Brain microvascular endothelial cell (primary cell): ENCODE measurements at regions not wholly inside any gene's neighbourhood (a gene's known extent, or its start where the extent isn't known, plus 50 kb on each side); places are given as distances from the start of the nearest gene placed in this dataset.

Source experiments
- DNase-seq: peaks from one replicate; pipeline ENCODE4 v3.0.0-alpha.2; 2020
- H3K27ac ChIP-seq: fragments of 250-450 bp; sonication (Bioruptor Pico); 2 replicates; pipeline ENCODE4 v1.5.1; 2020; ENCODE audit warnings: mild to moderate bottlenecking, moderate library complexity
- H3K27me3 ChIP-seq: fragments of 250-450 bp; sonication (Bioruptor Pico); replicated peaks from 2 replicates; pipeline ENCODE4 v1.5.1; 2020; ENCODE audit warnings: mild to moderate bottlenecking
- H3K36me3 ChIP-seq: fragments of 250-450 bp; sonication (Bioruptor Pico); replicated peaks from 2 replicates; pipeline ENCODE4 v1.5.1; 2020; ENCODE audit warnings: mild to moderate bottlenecking
- H3K4me3 ChIP-seq: 2 replicates; pipeline ENCODE4 v1.5.1; 2011; ENCODE audit warnings: low read depth, mild to moderate bottlenecking, control low read depth, low read length, moderate library complexity
- in situ Hi-C: cut with HindIII; loops from 2 replicates; pipeline ENCODE4 v1.10.0; 2017; ENCODE audit warnings: low sequenced_read_pairs, low pct_ligation_motif_present
- TF ChIP-seq, protein P1 (sequence below): IDR thresholded peaks from 2 replicates; pipeline ENCODE4 v1.5.1; 2011; ENCODE audit warnings: low read depth, mild to moderate bottlenecking, moderate library complexity, low read length, control low read depth, inconsistent platforms; ENCODE audit errors: missing control alignments

DNA sequence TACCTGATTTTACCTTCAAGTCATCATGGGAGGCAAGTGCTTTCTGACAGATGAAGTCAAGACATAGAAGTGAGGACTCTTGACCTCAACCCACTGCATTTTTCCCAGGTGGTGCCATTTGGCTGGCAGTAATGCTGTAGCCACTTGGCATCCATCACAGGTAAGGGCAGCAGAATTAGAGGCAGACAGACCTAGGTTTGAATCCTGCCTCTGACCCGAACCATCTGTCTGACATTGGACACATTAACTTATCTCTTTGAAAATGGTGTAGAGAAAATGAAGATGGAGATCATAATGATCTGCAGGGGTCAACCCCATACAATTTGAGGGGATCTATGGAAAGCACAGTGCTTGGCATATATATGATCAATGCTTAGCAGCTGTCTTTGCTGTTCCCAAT is 505.5 kb downstream of the NPIPA7 start:
- DNase-seq: no peak
- H3K27ac ChIP-seq: no peak overlapping the region
- TF ChIP-seq, protein P1, sequence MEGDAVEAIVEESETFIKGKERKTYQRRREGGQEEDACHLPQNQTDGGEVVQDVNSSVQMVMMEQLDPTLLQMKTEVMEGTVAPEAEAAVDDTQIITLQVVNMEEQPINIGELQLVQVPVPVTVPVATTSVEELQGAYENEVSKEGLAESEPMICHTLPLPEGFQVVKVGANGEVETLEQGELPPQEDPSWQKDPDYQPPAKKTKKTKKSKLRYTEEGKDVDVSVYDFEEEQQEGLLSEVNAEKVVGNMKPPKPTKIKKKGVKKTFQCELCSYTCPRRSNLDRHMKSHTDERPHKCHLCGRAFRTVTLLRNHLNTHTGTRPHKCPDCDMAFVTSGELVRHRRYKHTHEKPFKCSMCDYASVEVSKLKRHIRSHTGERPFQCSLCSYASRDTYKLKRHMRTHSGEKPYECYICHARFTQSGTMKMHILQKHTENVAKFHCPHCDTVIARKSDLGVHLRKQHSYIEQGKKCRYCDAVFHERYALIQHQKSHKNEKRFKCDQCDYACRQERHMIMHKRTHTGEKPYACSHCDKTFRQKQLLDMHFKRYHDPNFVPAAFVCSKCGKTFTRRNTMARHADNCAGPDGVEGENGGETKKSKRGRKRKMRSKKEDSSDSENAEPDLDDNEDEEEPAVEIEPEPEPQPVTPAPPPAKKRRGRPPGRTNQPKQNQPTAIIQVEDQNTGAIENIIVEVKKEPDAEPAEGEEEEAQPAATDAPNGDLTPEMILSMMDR: no peak
- no peaks in the 10 kb centered on the region for H3K36me3 ChIP-seq
- in situ Hi-C loops: no loop called here
- H3K4me3 ChIP-seq: no peak overlapping the region
- no peaks in the 10 kb centered on the region for H3K27me3 ChIP-seq

DNA sequence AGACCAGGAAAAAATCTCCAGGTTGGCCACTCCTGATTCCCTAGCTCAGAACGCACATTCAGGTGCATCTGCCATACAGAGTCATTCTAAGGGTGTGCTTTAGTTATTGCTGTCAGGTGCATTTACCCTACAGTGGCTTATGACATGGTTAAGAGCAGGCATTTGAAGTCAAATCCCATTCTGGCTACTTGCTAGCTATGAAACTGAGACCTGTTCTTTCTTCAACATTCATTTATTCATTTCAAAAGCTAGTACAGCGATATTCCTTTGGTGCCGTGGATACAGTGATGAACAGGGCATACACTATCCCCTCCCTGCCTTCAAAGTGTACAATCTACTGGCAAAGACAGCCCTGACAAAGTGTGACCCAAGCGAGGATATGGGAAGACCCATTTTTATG is 508.3 kb downstream of the NPIPA7 start:
- in situ Hi-C loops: no loop called here
- no peak overlapping the region for H3K27ac ChIP-seq
- TF ChIP-seq, protein P1: no peak
- no peaks in the 10 kb centered on the region for H3K27me3 ChIP-seq
- H3K4me3 ChIP-seq: no peak overlapping the region
- H3K36me3 ChIP-seq: no peaks in the 10 kb centered on the region
- DNase-seq: no peak

DNA sequence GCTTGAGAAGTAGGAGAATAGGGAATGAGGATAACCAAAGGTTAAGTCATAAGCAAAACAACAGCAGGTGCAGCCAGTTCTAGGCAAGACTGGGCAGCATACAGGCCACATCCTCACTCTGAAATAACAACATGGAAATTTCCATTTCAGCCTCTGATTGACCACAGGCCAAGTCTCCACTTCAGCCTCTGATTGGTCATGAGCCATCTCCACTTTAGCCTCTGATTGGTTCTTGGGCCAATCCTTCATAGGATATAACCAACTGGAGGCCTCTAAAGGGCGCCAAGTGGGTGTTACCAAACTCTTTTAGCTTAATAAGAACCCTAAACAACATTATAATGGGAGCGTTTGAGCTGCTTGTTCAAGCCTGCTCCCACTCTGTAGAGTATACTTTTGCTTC is 512.0 kb downstream of the NPIPA7 start:
- Histone ChIP-seq H3K27me3 (no peaks in the 10 kb centered on the region), H3K36me3 (no peaks in the 10 kb centered on the region), H3K27ac (no peak overlapping the region), H3K4me3 (no peak overlapping the region)
- TF ChIP-seq, protein P1: no peak
- in situ Hi-C loops: no loop called here
- DNase-seq: no peak

DNA sequence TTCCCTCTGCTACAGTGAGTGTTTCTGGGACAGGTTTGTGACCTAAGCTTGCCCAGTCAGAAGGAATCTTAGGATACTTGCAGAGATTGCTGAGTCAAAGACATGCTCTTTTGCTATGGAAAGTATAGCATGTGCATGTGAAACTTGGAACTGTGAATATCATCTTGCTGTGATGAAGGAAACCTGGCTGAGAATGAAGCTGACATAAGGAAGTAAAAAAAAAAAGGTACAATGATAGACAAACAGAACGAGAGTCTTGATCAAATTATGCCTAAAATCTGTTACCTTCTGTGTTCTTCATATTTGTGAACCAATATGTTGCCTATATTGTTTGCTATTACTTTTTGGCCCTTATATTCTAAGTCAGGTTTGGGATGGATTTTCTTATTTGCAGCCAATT is 525.7 kb downstream of the NPIPA7 start:
- Histone ChIP-seq H3K27me3 (no peaks in the 10 kb centered on the region), H3K27ac (no peak overlapping the region), H3K4me3 (no peak overlapping the region), H3K36me3 (no peaks in the 10 kb centered on the region)
- DNase-seq: no peak
- in situ Hi-C loops: no loop called here
- TF ChIP-seq, protein P1: no peak

DNA sequence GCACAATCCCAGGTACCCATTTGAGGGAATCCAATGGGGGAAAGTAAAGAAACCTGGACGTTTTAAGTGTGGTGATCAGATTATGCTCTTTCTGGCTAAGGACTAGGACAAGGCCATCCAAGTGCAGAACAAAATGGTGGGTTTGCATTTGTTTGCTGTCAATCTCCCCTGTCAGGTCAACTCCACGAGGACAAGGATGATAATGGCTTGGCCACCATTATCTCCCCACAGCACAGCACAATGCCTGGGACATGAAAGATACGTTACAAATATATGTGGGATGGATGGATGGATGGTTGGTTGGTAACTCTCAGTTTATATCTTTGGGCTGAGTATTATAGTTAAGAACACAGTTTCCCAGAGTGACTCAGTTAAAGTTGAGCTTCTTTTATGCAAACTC is 526.9 kb downstream of the NPIPA7 start:
- DNase-seq: no peak
- H3K4me3 ChIP-seq: no peak overlapping the region
- H3K27me3 ChIP-seq: no peaks in the 10 kb centered on the region
- in situ Hi-C loops: no loop called here
- H3K27ac ChIP-seq: no peak overlapping the region
- TF ChIP-seq, protein P1: no peak
- H3K36me3 ChIP-seq: no peaks in the 10 kb centered on the region

DNA sequence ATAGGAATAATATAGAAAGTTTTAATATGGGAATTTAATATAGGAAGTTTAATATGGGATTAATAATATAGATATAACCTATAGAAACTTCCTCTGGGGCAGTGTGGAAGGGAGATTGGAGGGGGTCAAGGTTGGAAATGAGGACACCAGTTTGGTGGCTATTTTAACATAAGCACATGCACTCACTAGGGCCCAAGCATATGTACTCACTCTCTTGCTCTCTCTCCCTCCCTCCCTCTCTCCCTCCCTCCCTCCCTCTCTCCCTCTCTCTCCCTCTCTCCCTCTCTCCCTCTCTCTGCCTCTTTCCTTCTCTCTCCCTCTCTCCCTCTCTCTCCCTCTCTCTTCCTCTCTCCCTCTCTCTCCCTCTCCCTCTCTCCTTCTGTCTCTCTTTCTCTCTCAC is 528.1 kb downstream of the NPIPA7 start:
- no peak for DNase-seq
- TF ChIP-seq, protein P1: no peak
- H3K27ac ChIP-seq: no peak overlapping the region
- H3K27me3 ChIP-seq: no peaks in the 10 kb centered on the region
- no peak overlapping the region for H3K4me3 ChIP-seq
- H3K36me3 ChIP-seq: no peaks in the 10 kb centered on the region
- in situ Hi-C loops: no loop called here
